NCI-H1436 (cell line): ENCODE measurements at regions not wholly inside any gene's neighbourhood (a gene's known extent, or its start where the extent isn't known, plus 50 kb on each side); places are given as distances from the start of the nearest gene placed in this dataset.
"Not testable (repeated sequence)": the region's sequence is repeated elsewhere in the genome, so short reads cannot be mapped to it uniquely, and the experiment has no call there.

ENCODE experiments used
- DNase-seq: peaks from one replicate; lab custom pipeline; 2025; lab: John Stamatoyannopoulos, UW

- no peak for DNase-seq
Observed at GRCh38 chr7:68394131-68394530, 1204.1 kb upstream of the AUTS2 start.

- DNase-seq = no peak
Observed at GRCh38 chr7:68399991-68400590, 1198.2 kb upstream of the AUTS2 start.

- DNase-seq = no peak
Observed at GRCh38 chr7:68400783-68401182, 1197.5 kb upstream of the AUTS2 start.

- no peak for DNase-seq
Observed at GRCh38 chr7:68401313-68401712, 1197.0 kb upstream of the AUTS2 start.

- no peak for DNase-seq
Observed at GRCh38 chr7:68406480-68406879, 1191.8 kb upstream of the AUTS2 start.

- no peak for DNase-seq
Observed at GRCh38 chr7:68407460-68407859, 1190.8 kb upstream of the AUTS2 start.

- DNase-seq = no peak
Observed at GRCh38 chr7:68408873-68409272, 1189.4 kb upstream of the AUTS2 start.

GRCh38 chr7:68409851-68410250, 1188.4 kb upstream of the AUTS2 start:
- no peak for DNase-seq

GRCh38 chr7:68410693-68411092, 1187.6 kb upstream of the AUTS2 start:
- DNase-seq = not testable (repeated sequence)

GRCh38 chr7:68411742-68412141, 1186.5 kb upstream of the AUTS2 start:
- peak; percentile 65 for DNase-seq

GRCh38 chr7:68414631-68415425, 1183.4 kb upstream of the AUTS2 start:
- no peak for DNase-seq

GRCh38 chr7:68417002-68417401, 1181.3 kb upstream of the AUTS2 start:
- no peak for DNase-seq

GRCh38 chr7:68417659-68418058, 1180.6 kb upstream of the AUTS2 start:
- no peak for DNase-seq

- no peak for DNase-seq
Observed at GRCh38 chr7:68420342-68421192, 1177.7 kb upstream of the AUTS2 start.

GRCh38 chr7:68421712-68422111, 1176.6 kb upstream of the AUTS2 start:
- DNase-seq = no peak

GRCh38 chr7:68422281-68422680, 1176.0 kb upstream of the AUTS2 start:
- no peak for DNase-seq

GRCh38 chr7:68423356-68423755, 1174.9 kb upstream of the AUTS2 start:
- no peak for DNase-seq

GRCh38 chr7:68424658-68425297, 1173.5 kb upstream of the AUTS2 start:
- no peak for DNase-seq

GRCh38 chr7:68425377-68425776, 1172.9 kb upstream of the AUTS2 start:
- no peak for DNase-seq

GRCh38 chr7:68429411-68430117, 1168.7 kb upstream of the AUTS2 start:
- no peak for DNase-seq

- DNase-seq = no peak
Observed at GRCh38 chr7:68432585-68432984, 1165.7 kb upstream of the AUTS2 start.
